ENCODE measurements at regions not wholly inside any gene's neighbourhood (a gene's known extent, or its start where the extent isn't known, plus 50 kb on each side); places are given as distances from the start of the nearest gene placed in this dataset.

GRCh38 chr10:52940921-52941320, 168.3 kb upstream of the MBL2 start:
- no peak for DNase-seq

- DNase-seq, result no peak
Observed at GRCh38 chr10:52939894-52940293, 167.3 kb upstream of the MBL2 start.

- DNase-seq, result no peak
Observed at GRCh38 chr10:52933748-52934147, 161.2 kb upstream of the MBL2 start.

GRCh38 chr10:52927678-52928077, 155.1 kb upstream of the MBL2 start:
- no peak for DNase-seq

GRCh38 chr10:52923520-52923919, 150.9 kb upstream of the MBL2 start:
- DNase-seq, result no peak

- no peak for DNase-seq
Observed at GRCh38 chr10:52918714-52919305, 146.2 kb upstream of the MBL2 start.

- no peak for DNase-seq
Observed at GRCh38 chr10:52915391-52915790, 142.8 kb upstream of the MBL2 start.

GRCh38 chr10:52911163-52911562, 138.6 kb upstream of the MBL2 start:
- DNase-seq, result no peak

GRCh38 chr10:52908478-52908877, 135.9 kb upstream of the MBL2 start:
- DNase-seq, result no peak

- no peak for DNase-seq
Observed at GRCh38 chr10:52906046-52906445, 133.5 kb upstream of the MBL2 start.

- DNase-seq, result no peak
Observed at GRCh38 chr10:52903397-52903938, 130.9 kb upstream of the MBL2 start.

GRCh38 chr10:52900593-52900992, 128.0 kb upstream of the MBL2 start:
- no peak for DNase-seq

- no peak for DNase-seq
Observed at GRCh38 chr10:52897162-52897561, 124.6 kb upstream of the MBL2 start.

- no peak for DNase-seq
Observed at GRCh38 chr10:52895059-52895458, 122.5 kb upstream of the MBL2 start.

GRCh38 chr10:52890281-52890680, 117.7 kb upstream of the MBL2 start:
- no peak for DNase-seq

GRCh38 chr10:52889611-52890010, 117.0 kb upstream of the MBL2 start:
- DNase-seq, result no peak

GRCh38 chr10:52883996-52884871, 111.7 kb upstream of the MBL2 start:
- DNase-seq, result peak; percentile 1

GRCh38 chr10:52879091-52879807, 106.7 kb upstream of the MBL2 start:
- DNase-seq, result no peak

- no peak for DNase-seq
Observed at GRCh38 chr10:52877451-52877850, 104.9 kb upstream of the MBL2 start.

GRCh38 chr10:52875336-52875735, 102.8 kb upstream of the MBL2 start:
- no peak for DNase-seq

GRCh38 chr10:52874581-52874980, 102.0 kb upstream of the MBL2 start:
- DNase-seq, result no peak

GRCh38 chr10:52871191-52871843, 98.7 kb upstream of the MBL2 start:
- DNase-seq, result no peak

- no peak for DNase-seq
Observed at GRCh38 chr10:52870562-52870961, 98.0 kb upstream of the MBL2 start.
